Uterus (tissue), 2 donors: ENCODE measurements at regions not wholly inside any gene's neighbourhood (a gene's known extent, or its start where the extent isn't known, plus 50 kb on each side); places are given as distances from the start of the nearest gene placed in this dataset.

ENCODE experiments used
- POLR2A ChIP-seq, 2 donors: fragments of 450-650 bp; IDR thresholded peaks; one replicate each; pipeline ENCODE4 v1.6.1; 2016; ENCODE audit warnings: antibody characterized with exemption in 2 of 2, mild to moderate bottlenecking in 1 of 2, moderate library complexity in 1 of 2
- TF ChIP-seq, protein P1 (sequence below), 4 experiments: fragments of 200-600 bp in 2 of 4; fragments of 450-650 bp in 2 of 4; sonication (generic) in 2 of 4; IDR thresholded peaks; one replicate each; pipeline ENCODE4 v1.5.1; 2016 to 2019; ENCODE audit warnings: antibody characterized with exemption in 4 of 4, mild to moderate bottlenecking in 2 of 4, moderate library complexity in 1 of 4

DNA sequence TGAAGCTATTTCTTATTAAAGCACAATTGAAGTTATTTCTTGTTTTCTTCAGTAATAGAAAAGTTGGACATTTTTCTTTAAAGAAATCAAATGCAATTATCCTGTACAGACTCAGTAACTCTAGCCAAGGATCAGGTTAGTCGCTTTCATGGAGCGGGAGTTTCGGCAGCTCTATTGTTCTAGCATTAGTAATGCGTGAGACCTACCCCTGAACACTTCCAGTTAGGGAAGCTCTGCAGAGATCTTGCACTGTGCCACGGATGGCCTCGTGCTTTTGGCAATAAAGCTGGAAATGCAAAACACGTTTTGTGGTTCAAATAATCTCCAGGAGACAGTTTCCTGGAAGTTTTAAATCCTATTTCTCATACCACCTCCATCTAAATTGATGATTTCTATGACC lies 488.4 kb downstream of the SETD4 start:
- TF ChIP-seq, protein P1, sequence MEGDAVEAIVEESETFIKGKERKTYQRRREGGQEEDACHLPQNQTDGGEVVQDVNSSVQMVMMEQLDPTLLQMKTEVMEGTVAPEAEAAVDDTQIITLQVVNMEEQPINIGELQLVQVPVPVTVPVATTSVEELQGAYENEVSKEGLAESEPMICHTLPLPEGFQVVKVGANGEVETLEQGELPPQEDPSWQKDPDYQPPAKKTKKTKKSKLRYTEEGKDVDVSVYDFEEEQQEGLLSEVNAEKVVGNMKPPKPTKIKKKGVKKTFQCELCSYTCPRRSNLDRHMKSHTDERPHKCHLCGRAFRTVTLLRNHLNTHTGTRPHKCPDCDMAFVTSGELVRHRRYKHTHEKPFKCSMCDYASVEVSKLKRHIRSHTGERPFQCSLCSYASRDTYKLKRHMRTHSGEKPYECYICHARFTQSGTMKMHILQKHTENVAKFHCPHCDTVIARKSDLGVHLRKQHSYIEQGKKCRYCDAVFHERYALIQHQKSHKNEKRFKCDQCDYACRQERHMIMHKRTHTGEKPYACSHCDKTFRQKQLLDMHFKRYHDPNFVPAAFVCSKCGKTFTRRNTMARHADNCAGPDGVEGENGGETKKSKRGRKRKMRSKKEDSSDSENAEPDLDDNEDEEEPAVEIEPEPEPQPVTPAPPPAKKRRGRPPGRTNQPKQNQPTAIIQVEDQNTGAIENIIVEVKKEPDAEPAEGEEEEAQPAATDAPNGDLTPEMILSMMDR (IDR thresholded peaks at IDR 0.05) = no peak
- no peak for TF ChIP-seq POLR2A (IDR thresholded peaks at IDR 0.05)
